Naive thymus-derived CD4-positive, alpha-beta T cell (primary cell): ENCODE measurements at regions not wholly inside any gene's neighbourhood (a gene's known extent, or its start where the extent isn't known, plus 50 kb on each side); places are given as distances from the start of the nearest gene placed in this dataset.
"Not testable (repeated sequence)": the region's sequence is repeated elsewhere in the genome, so short reads cannot be mapped to it uniquely, and the experiment has no call there.

Experiments
- ATAC-seq: fragments of 150-1000 bp; cut with Tn5 transposase; 2 replicates; pipeline ENCODE4 v1.10.0; 2021; ENCODE audit warnings: mild to moderate bottlenecking, moderate library complexity
- CTCF ChIA-PET: fragments of 350-600 bp; sonication (Branson Sonifier 250); formaldehyde crosslinking; loops from one replicate; lab custom pipeline; 2021; ENCODE audit warnings: antibody characterized with exemption; lab: Charles Lee
- POLR2A ChIA-PET: fragments of 350-600 bp; sonication (Branson Sonifier 250); formaldehyde crosslinking; loops from one replicate; lab custom pipeline; 2021; ENCODE audit warnings: antibody characterized with exemption, inconsistent platforms; lab: Charles Lee
- DNase-seq, 9 donors: peaks; one replicate each; pipeline versions ENCODE4 v3.0.0 to v3.0.0-alpha.2; 2020 to 2022; ENCODE audit warnings: mixed read lengths in 1 of 9
- H3K27ac ChIP-seq: one replicate; pipeline ENCODE4 v1.7.0; 2013; ENCODE audit warnings: mild to moderate bottlenecking, low read depth, low read length, moderate library complexity
- H3K27me3 ChIP-seq, 2 donors: one replicate each; pipeline ENCODE4 v1.7.0; 2013; ENCODE audit warnings: low read length in 2 of 2, mild to moderate bottlenecking in 2 of 2, moderate library complexity in 2 of 2; ENCODE audit not compliant: control insufficient read depth in 2 of 2, insufficient read depth in 2 of 2
- H3K36me3 ChIP-seq, 3 experiments: 1 replicate in 2 of 3; 2 replicates in 1 of 3; pipeline ENCODE4 v1.7.0; 2013; ENCODE audit warnings: low read length in 3 of 3, mild to moderate bottlenecking in 3 of 3, moderate library complexity in 1 of 3; ENCODE audit not compliant: insufficient read depth in 3 of 3, control insufficient read depth in 2 of 3
- H3K4me1 ChIP-seq, 2 donors: one replicate each; pipeline ENCODE4 v1.7.0; 2013; ENCODE audit warnings: low read length in 2 of 2, mild to moderate bottlenecking in 2 of 2, moderate library complexity in 1 of 2; ENCODE audit not compliant: control insufficient read depth in 2 of 2, insufficient read depth in 2 of 2
- H3K4me3 ChIP-seq: 2 replicates; pipeline ENCODE4 v1.7.0; 2013; ENCODE audit warnings: mild to moderate bottlenecking, low read length
- H3K9me3 ChIP-seq, 3 experiments: 1 replicate in 2 of 3; 2 replicates in 1 of 3; pipeline ENCODE4 v1.7.0; 2013; ENCODE audit warnings: low read length in 3 of 3; ENCODE audit not compliant: control insufficient read depth in 2 of 3
- H3K27ac Mint-ChIP-seq, 9 donors: one replicate each; pipeline ENCODE4 v1.8.0; 2020 to 2022; ENCODE audit warnings: mixed read lengths in 9 of 9, mild to moderate bottlenecking in 8 of 9, moderate library complexity in 5 of 9, inconsistent platforms in 2 of 9
- H3K27me3 Mint-ChIP-seq, 5 donors: one replicate each; pipeline ENCODE4 v1.8.0; 2021 to 2022; ENCODE audit warnings: mixed read lengths in 5 of 5, mild to moderate bottlenecking in 1 of 5
- H3K36me3 Mint-ChIP-seq, 5 donors: one replicate each; pipeline ENCODE4 v1.8.0; 2020 to 2022; ENCODE audit warnings: mixed read lengths in 5 of 5, mild to moderate bottlenecking in 3 of 5, inconsistent platforms in 1 of 5
- H3K4me1 Mint-ChIP-seq, 7 donors: one replicate each; pipeline ENCODE4 v1.8.0; 2020 to 2022; ENCODE audit warnings: mixed read lengths in 7 of 7, mild to moderate bottlenecking in 3 of 7, inconsistent platforms in 1 of 7
- H3K4me3 Mint-ChIP-seq, 10 donors: one replicate each; pipeline ENCODE4 v1.8.0; 2020 to 2022; ENCODE audit warnings: mild to moderate bottlenecking in 10 of 10, mixed read lengths in 10 of 10, moderate library complexity in 6 of 10, inconsistent platforms in 2 of 10
- H3K9me3 Mint-ChIP-seq, 11 donors: one replicate each; pipeline ENCODE4 v1.8.0; 2020 to 2022; ENCODE audit warnings: mixed read lengths in 11 of 11, mild to moderate bottlenecking in 4 of 11, inconsistent platforms in 1 of 11, moderate library complexity in 1 of 11
- intact Hi-C, 2 donors: fragments of 100-400 bp; cut with micrococcal nuclease; formaldehyde crosslinking; loops; one replicate each; pipeline ENCODE4 v1.15.1; 2023

DNA sequence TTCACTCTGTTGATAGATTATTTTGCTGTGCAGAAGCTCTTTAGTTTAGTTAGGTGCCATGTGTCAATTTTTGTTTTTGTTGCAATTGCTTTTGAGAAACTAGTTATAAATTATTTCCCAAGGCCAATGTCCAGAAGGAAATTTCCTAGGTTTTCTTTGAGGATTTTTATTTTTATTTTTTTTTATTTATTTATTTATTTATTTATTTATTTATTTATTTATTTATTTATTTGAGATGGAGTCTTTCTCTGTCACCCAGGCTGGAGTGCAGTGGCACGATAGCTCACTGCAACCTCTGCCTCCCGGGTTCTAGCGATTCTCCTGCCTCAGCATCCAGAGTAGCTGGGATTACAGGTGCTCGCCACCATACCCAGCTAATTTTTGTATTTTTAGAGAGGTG, 2290.5 kb downstream of the ARAP2 start:
- H3K4me3 ChIP-seq, H3K36me3 ChIP-seq, H3K27me3 Mint-ChIP-seq, ATAC-seq, H3K27ac Mint-ChIP-seq, H3K27me3 ChIP-seq, POLR2A ChIA-PET, H3K4me3 Mint-ChIP-seq, H3K4me1 Mint-ChIP-seq, DNase-seq, intact Hi-C loops, H3K27ac ChIP-seq, H3K36me3 Mint-ChIP-seq, H3K4me1 ChIP-seq: not testable (repeated sequence)
- peaks cover 0 to 14% (median 8%) of the 10 kb centered on the region in 11 donors for H3K9me3 Mint-ChIP-seq
- CTCF ChIA-PET: interaction anchor here (0.6 kb wide), 1 partner anchor 64 kb away, joined by 3 read pairs; no protein-coding TSS in a partner anchor
- H3K9me3 ChIP-seq: peaks cover 0 to 10% (median 0%) of the 10 kb centered on the region in 3 experiments

DNA sequence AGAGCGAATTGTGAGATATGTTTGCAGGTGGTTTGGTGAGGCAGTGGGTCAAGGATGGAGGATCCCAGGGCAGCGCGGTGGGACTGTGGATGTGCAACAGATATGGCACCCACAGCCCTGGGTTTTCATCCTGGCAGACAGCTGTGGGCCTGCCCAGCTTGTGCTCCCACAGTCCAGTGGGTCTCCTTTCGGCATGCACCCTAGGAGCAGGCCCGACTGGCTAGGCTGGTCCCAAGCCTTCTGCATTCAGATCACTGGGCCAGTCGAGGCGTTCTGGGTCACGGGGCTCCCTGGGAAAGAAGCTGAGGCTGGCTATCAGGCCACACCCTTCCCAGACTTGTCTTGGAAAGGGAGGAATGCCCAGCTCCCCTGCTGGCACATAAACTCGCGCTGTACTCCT, 2289.6 kb downstream of the ARAP2 start:
- Mint-ChIP-seq H3K27me3 (no peaks in the 10 kb centered on the region), H3K4me3 (no peak overlapping the region), H3K9me3 (peaks cover 0 to 16% (median 12%) of the 10 kb centered on the region in 11 donors), H3K4me1 (no peaks in the 10 kb centered on the region), H3K36me3 (no peaks in the 10 kb centered on the region), H3K27ac (no peak overlapping the region)
- ChIA-PET POLR2A (no interaction called here), CTCF (no interaction called here)
- DNase-seq (no peak), ATAC-seq (no peak)
- intact Hi-C loops: no loop called here
- peaks cover 0 to 10% (median 0%) of the 10 kb centered on the region in 3 experiments for H3K9me3 ChIP-seq
- no peaks in the 10 kb centered on the region for H3K27me3 ChIP-seq
- H3K4me3 ChIP-seq: no peak overlapping the region
- no peaks in the 10 kb centered on the region for H3K36me3 ChIP-seq
- H3K27ac ChIP-seq: no peak overlapping the region
- no peaks in the 10 kb centered on the region for H3K4me1 ChIP-seq

DNA sequence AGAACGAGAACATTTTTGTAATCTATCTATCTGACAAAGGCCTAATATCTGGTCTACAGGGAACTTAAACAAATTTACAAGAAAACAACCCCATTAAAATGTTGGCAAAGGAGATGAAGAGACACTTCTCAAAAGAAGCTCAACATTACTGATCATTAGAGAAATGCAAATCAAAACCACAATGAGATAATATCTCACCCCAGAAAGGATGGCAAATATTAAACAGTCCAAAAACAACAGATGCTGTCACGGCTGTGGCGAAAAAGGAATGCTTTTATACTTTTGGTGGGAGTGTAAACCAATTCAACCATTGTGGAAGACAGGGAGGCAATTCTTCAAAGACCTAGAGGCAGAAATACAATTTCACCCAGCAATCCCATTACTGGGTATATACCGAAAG, 2284.8 kb downstream of the ARAP2 start:
- no peak overlapping the region for H3K4me3 ChIP-seq
- DNase-seq (no peak), ATAC-seq (no peak)
- H3K4me3 Mint-ChIP-seq: no peak overlapping the region
- no peaks in the 10 kb centered on the region for H3K4me1 Mint-ChIP-seq
- H3K9me3 Mint-ChIP-seq: peaks cover 0 to 19% (median 10%) of the 10 kb centered on the region in 11 donors
- H3K36me3 Mint-ChIP-seq: no peaks in the 10 kb centered on the region
- ChIA-PET CTCF (no interaction called here), POLR2A (no interaction called here)
- no peaks in the 10 kb centered on the region for H3K36me3 ChIP-seq
- no peaks in the 10 kb centered on the region for H3K4me1 ChIP-seq
- H3K27ac ChIP-seq: no peak overlapping the region
- peaks cover 0 to 10% (median 0%) of the 10 kb centered on the region in 3 experiments for H3K9me3 ChIP-seq
- no peaks in the 10 kb centered on the region for H3K27me3 ChIP-seq
- no peak overlapping the region for H3K27ac Mint-ChIP-seq
- no peaks in the 10 kb centered on the region for H3K27me3 Mint-ChIP-seq
- intact Hi-C loops: no loop called here

DNA sequence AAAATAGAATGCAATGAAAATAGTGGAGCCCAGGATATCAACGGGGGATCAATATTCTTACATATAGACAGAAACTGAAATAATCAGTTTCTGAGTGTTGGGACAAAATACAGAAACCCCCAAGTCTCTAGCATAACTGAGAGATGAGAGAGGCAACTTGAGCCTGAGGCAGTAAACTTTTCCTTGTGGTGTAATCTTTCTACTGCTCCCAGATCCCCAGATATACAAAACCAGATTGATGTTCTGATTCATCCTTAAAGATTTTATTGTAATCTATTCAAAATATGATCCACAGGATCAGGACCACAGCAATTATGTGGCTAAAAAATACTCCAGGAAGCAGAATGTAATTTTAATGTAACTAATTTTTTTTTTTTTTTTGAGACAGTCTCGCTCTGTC, 2282.6 kb downstream of the ARAP2 start:
- Histone ChIP-seq H3K9me3 (peaks cover 0 to 5% (median 0%) of the 10 kb centered on the region in 3 experiments), H3K27ac (no peak overlapping the region), H3K4me1 (no peaks in the 10 kb centered on the region), H3K27me3 (no peaks in the 10 kb centered on the region), H3K4me3 (no peak overlapping the region), H3K36me3 (no peaks in the 10 kb centered on the region)
- no peaks in the 10 kb centered on the region for H3K27me3 Mint-ChIP-seq
- H3K4me3 Mint-ChIP-seq: no peak overlapping the region
- no peak overlapping the region for H3K27ac Mint-ChIP-seq
- DNase-seq (no peak), ATAC-seq (no peak)
- intact Hi-C loops: no loop called here
- POLR2A ChIA-PET: no interaction called here
- CTCF ChIA-PET: no interaction called here
- peaks cover 0 to 18% (median 9%) of the 10 kb centered on the region in 11 donors for H3K9me3 Mint-ChIP-seq
- H3K36me3 Mint-ChIP-seq: no peaks in the 10 kb centered on the region
- no peaks in the 10 kb centered on the region for H3K4me1 Mint-ChIP-seq

DNA sequence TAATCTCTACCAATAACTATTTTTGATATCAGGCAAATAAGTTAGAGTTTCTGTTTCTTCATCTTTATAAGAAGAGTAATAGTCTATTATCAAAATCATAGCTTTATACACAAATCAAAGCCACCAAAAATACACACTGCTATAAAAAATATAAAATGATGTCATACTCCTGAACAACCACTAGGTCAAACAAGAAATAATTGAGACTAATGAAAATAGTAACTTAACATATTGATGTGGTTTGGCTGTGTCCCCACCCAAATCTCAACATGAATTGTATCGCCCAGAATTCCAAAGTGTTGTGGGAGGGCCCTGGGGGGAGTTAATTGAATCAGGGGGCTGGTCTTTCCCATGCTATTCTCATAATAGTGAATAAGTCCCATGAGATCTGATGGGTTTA, 2277.5 kb downstream of the ARAP2 start:
- Mint-ChIP-seq H3K36me3 (no peaks in the 10 kb centered on the region), H3K4me1 (no peaks in the 10 kb centered on the region), H3K27me3 (no peaks in the 10 kb centered on the region), H3K9me3 (peaks cover 2 to 24% (median 6%) of the 10 kb centered on the region in 11 donors), H3K27ac (no peak overlapping the region), H3K4me3 (no peak overlapping the region)
- Histone ChIP-seq H3K4me3 (no peak overlapping the region), H3K4me1 (no peaks in the 10 kb centered on the region), H3K27me3 (no peaks in the 10 kb centered on the region), H3K27ac (no peak overlapping the region), H3K9me3 (no peaks in the 10 kb centered on the region), H3K36me3 (no peaks in the 10 kb centered on the region)
- CTCF ChIA-PET: no interaction called here
- intact Hi-C loops: no loop called here
- no peak for ATAC-seq
- no peak for DNase-seq
- POLR2A ChIA-PET: no interaction called here

DNA sequence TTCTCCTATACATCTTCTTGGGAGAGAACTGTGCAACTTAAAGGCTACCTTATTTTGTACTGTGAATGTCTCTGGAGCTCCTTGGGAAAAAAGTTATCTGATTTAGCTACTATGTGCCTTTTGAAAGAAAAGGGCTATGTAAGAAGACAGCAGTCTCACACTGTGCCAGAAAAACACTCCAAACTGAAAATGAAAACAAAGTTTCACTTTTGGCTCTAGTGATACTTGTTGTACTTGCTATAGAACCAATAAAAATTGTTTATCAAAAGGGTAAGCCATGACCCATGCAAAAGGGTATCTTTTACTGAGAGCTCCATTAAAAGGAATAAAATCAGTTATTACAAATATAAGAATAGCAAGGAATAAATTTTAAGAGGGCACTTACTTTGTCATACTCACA, 2270.0 kb downstream of the ARAP2 start:
- DNase-seq (no peak), ATAC-seq (no peak)
- Mint-ChIP-seq H3K36me3 (no peaks in the 10 kb centered on the region), H3K4me1 (no peaks in the 10 kb centered on the region), H3K27me3 (no peaks in the 10 kb centered on the region), H3K9me3 (peaks cover 0 to 22% (median 6%) of the 10 kb centered on the region in 11 donors), H3K4me3 (no peak overlapping the region), H3K27ac (no peak overlapping the region)
- H3K9me3 ChIP-seq: no peaks in the 10 kb centered on the region
- H3K4me3 ChIP-seq: no peak overlapping the region
- H3K27ac ChIP-seq: no peak overlapping the region
- intact Hi-C loops: no loop called here
- no peaks in the 10 kb centered on the region for H3K4me1 ChIP-seq
- POLR2A ChIA-PET: no interaction called here
- H3K36me3 ChIP-seq: no peaks in the 10 kb centered on the region
- CTCF ChIA-PET: no interaction called here
- no peaks in the 10 kb centered on the region for H3K27me3 ChIP-seq

DNA sequence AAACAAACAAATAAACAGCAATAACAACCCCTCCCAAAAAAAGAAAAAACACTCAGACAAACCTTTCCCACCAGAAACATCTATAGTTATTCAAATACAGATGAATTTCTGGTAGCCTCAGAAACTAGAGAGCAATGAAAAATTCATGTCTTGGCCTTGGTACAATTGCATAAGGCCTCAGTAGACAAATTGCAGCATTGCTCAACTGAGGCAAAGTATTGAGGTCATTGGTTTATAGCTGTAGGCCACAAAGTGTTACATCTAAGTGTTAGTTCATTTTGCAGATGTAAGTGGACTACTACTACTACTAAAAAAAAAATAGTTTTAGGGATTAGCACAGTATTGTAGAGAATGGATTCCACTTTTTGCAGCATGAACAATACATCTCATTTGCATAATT, 2268.3 kb downstream of the ARAP2 start:
- Mint-ChIP-seq H3K9me3 (peaks cover 0 to 13% (median 6%) of the 10 kb centered on the region in 11 donors), H3K4me1 (no peaks in the 10 kb centered on the region), H3K27me3 (no peaks in the 10 kb centered on the region), H3K27ac (no peak overlapping the region), H3K4me3 (no peak overlapping the region), H3K36me3 (no peaks in the 10 kb centered on the region)
- CTCF ChIA-PET: no interaction called here
- Histone ChIP-seq H3K27me3 (no peaks in the 10 kb centered on the region), H3K27ac (no peak overlapping the region), H3K9me3 (no peaks in the 10 kb centered on the region), H3K4me3 (no peak overlapping the region), H3K36me3 (no peaks in the 10 kb centered on the region), H3K4me1 (no peaks in the 10 kb centered on the region)
- POLR2A ChIA-PET: no interaction called here
- no peak for DNase-seq
- ATAC-seq: no peak
- intact Hi-C loops: no loop called here
